ENCODE measurements at regions not wholly inside any gene's neighbourhood (a gene's known extent, or its start where the extent isn't known, plus 50 kb on each side); places are given as distances from the start of the nearest gene placed in this dataset.

- TF ChIP-seq CTCF (IDR thresholded peaks at IDR 0.05) (no peak), POLR2A (IDR thresholded peaks at IDR 0.05) (no peak)
Measured at GRCh38 chr10:126734015-126734414, 63.5 kb upstream of the C10orf90 start.
